D721Med (cell line): ENCODE measurements at regions not wholly inside any gene's neighbourhood (a gene's known extent, or its start where the extent isn't known, plus 50 kb on each side); places are given as distances from the start of the nearest gene placed in this dataset.
"Not testable (repeated sequence)": the region's sequence is repeated elsewhere in the genome, so short reads cannot be mapped to it uniquely, and the experiment has no call there.

Experiments used
- DNase-seq: peaks from one replicate; pipeline ENCODE4 v3.0.0; 2011; ENCODE audit warnings: low spot score; ENCODE audit not compliant: insufficient read length
- FAIRE-seq: peaks from 2 replicates; lab custom pipeline; 2011; peaks lifted over from hg19 to GRCh38; lab: Jason Lieb, UNC
- CTCF ChIP-seq: IDR thresholded peaks from 2 replicates; pipeline ENCODE4 v1.5.1; 2012; ENCODE audit warnings: mild to moderate bottlenecking, control low read depth; ENCODE audit not compliant: insufficient read depth; ENCODE audit errors: missing control alignments

GRCh38 chr4:15162465-15163283 is 160.4 kb downstream of the CPEB2 start:
- no peak for DNase-seq
- TF ChIP-seq CTCF: peak; percentile 22
- no peak for FAIRE-seq

GRCh38 chr4:15163284-15163645 is 161.0 kb downstream of the CPEB2 start:
- DNase-seq (no peak), FAIRE-seq (no peak)
- no peak for TF ChIP-seq CTCF

GRCh38 chr4:15164571-15164970 is 162.3 kb downstream of the CPEB2 start:
- DNase-seq: no peak
- no peak for TF ChIP-seq CTCF
- FAIRE-seq: no peak

- DNase-seq: no peak
- TF ChIP-seq CTCF: no peak
- FAIRE-seq: no peak
These were observed 165.5 kb downstream of the CPEB2 start for GRCh38 chr4:15167743-15168142.

- FAIRE-seq (no peak), DNase-seq (no peak)
- TF ChIP-seq CTCF: no peak
These were observed 166.5 kb downstream of the CPEB2 start for GRCh38 chr4:15168759-15169158.

- no peak for TF ChIP-seq CTCF
- DNase-seq: no peak
- FAIRE-seq: no peak
These were observed 169.4 kb downstream of the CPEB2 start for GRCh38 chr4:15171725-15172124.

- no peak for TF ChIP-seq CTCF
- no peak for FAIRE-seq
These were observed 171.0 kb downstream of the CPEB2 start for GRCh38 chr4:15173251-15173650.

GRCh38 chr4:15174168-15174567 is 171.9 kb downstream of the CPEB2 start:
- not testable (repeated sequence) for DNase-seq, FAIRE-seq

More at GRCh38 chr4:15173251-15173650, 171.0 kb downstream of the CPEB2 start:
- DNase-seq: no peak

- DNase-seq, FAIRE-seq: not testable (repeated sequence)
These were observed 177.6 kb downstream of the CPEB2 start for GRCh38 chr4:15179842-15180241.
